Umbilical cord (tissue), 1 donor: ENCODE measurements at regions not wholly inside any gene's neighbourhood (a gene's known extent, or its start where the extent isn't known, plus 50 kb on each side); places are given as distances from the start of the nearest gene placed in this dataset.

ENCODE experiments used
- DNase-seq: peaks from one replicate; pipeline ENCODE4 v3.0.0-alpha.2; 2015; ENCODE audit warnings: low spot score

DNA sequence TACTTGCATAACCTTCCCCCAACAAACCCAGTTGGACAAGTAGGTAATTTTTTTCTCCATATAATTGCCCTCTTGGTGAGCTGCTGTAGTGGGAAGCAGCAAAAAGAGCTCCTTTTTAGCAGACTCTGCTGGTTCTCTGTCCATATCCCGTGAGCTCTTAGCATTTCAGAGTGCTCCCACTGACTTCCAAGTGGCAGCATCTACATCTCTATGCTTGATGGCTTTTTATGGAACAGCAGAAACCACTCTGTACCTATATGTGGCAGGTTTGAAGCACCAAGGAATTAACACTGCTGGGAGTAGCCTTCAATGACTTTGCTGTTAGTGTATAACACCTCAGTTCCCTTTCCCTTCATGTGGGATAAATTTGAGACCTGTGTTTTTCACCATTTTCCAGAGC is 168.4 kb upstream of the NHS start:
- DNase-seq: no peak

GRCh38 chrX:17214962-17215361 is 160.0 kb upstream of the NHS start:
- no peak for DNase-seq

GRCh38 chrX:17226736-17227135 is 148.3 kb upstream of the NHS start:
- DNase-seq: no peak

GRCh38 chrX:17237146-17237545 is 137.9 kb upstream of the NHS start:
- no peak for DNase-seq

- peak; percentile 32 for DNase-seq
These were observed 132.5 kb upstream of the NHS start for GRCh38 chrX:17242470-17242869.

DNA sequence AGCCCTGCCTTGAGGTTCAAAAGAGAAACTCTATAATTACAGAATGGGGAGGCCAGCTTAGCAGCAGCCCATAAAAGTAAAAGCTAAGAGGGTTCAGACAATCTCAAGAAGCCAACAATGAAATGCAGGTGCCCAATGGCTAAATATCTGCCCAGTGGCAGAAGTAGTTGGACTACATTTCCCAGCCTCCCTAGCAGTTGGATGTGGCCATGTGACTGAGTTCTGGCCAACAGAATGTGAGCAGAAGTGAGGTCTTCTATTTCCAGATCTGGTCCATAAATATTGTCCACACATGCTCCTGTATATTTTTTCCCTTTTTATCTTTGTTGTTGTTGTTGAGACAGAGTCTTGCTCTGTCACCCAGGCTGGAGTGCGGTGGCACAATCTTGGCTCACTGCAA is 127.9 kb upstream of the NHS start:
- no peak for DNase-seq

DNA sequence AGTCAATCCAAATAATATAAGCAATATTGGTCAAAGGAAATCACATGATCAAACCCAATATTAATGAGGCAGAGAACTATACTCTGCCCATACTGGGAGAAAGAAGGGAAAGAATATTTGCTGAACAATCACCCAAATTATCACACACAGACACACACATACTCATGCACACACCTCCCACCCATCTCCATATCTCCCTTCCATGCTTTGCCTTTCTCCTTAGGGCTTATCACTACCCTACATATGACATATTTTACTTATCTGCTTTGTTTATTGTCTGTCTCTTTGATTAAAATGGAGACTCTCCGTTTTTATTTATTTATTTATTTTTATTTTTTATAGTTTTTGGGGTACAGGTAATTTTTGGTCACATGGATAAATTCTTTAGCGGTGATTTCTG is 112.9 kb upstream of the NHS start:
- DNase-seq: no peak

DNA sequence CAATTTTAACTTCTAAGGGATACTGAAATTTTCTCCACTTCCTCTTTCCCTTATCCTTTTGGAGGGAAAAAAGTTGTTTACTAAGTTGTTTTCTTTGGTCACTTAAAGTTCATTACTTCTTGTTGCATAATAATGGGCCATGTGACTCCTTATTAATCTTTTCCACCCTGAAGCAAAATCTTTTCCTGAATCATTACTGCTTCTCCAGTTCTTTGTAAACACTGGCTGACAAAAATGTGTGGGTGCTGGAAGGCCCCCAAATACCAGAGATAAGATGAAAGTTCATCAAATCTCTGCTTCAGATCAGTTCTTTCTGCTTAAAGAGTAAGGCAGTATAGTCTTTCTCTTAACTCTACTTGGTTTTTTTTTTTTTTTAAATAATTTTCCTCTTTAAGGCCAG is 108.9 kb upstream of the NHS start:
- peak; percentile 5 for DNase-seq

DNA sequence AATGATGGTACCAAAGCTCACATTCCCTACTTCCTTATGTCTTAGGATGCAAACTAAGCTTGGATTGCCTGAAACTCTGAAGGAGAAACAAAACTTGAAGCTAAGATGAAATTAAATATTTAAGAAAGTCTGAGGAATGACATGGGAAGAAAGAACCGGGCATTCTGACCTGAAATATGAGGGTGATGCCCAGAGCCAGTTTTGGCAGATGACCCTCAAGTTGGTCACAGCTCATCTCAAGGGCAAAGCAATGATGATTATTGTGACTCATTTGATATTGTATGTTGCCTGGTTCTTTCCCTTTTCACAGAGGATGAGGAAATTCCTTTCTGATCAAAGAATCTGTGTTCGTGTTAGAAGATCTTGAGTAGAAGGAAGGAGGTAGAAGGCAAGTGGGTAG is 96.0 kb upstream of the NHS start:
- no peak for DNase-seq

- DNase-seq: no peak
These were observed 89.0 kb upstream of the NHS start for GRCh38 chrX:17285983-17286382.

DNA sequence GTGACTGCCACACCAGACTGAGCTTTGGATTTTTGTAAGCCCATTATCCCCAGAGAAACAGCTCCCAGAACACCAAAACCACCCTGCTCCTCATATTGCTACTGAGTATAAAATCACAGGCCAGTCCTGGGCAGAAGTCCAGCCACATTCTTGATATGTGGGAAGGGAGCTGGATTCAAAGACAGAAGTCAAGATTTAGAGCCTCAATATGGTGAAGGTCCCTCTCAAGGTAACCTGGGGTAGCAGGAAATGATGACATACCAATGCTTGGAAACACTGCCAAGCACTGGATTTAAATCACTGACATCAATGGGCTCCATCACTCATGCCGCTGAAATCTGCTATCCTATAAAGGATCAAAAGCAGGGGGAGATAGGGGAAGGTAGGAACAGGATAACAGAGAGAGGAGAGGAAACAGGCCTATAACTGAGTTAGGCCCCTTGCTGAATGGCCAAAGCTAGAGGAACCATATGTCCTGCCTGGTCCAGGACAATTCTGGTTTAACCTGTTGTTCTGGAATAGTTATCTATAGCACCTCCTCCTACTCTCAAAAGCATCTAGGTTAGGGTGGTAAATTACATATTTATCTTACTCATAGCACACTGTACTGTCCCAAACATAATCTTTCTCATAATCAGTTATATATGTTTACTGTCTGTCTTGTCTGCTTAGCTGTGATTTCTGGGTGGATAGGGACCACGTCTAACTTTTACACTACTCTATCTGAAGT is 83.7 kb upstream of the NHS start:
- DNase-seq: peak; percentile 26

GRCh38 chrX:17292111-17292527 is 82.9 kb upstream of the NHS start:
- DNase-seq: peak; percentile 89

DNA sequence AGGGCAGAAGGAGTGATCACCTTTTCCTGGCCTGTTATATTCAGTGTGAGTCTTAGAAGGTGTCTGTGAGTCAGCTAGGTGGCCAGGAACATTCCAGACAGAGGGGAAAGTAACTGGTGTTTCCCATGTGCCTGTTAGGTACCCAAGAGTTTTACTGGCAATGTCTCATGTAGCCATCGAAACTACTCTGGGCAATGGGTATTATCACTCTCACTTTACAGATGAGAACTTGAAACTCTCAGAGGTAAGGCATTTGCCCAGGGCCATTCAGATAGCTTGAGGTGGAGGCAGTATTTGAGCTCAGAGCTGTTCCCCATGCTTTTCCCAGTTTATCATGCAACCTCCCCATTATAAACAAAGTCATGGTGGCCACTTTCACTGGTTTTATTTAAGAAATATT is 80.4 kb upstream of the NHS start:
- no peak for DNase-seq

GRCh38 chrX:17295791-17296190 is 79.2 kb upstream of the NHS start:
- DNase-seq: no peak

GRCh38 chrX:17298564-17298963 is 76.4 kb upstream of the NHS start:
- no peak for DNase-seq

GRCh38 chrX:17299206-17299605 is 75.8 kb upstream of the NHS start:
- peak; percentile 50 for DNase-seq

DNA sequence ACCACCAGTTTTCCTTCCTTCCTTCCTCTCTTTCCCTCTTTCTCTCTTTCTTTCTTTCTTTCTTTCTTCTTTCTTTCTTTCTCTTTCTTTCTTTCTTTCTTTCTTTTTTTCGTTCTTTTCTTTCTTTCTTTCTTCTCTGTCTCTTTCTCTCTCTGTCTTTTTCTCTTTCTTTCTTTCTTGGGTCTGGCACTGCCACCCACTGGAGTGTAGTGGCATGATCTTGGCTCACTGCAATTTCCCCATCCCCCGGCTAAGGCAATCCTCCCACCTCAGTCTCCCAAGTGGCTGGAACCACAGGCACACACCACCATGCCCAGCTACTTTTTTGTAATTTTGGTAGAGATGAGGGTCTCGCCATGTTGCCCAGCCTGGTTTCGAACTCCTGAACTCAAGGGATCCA is 51.6 kb upstream of the NHS start:
- DNase-seq: no peak
